ENCODE measurements at regions not wholly inside any gene's neighbourhood (a gene's known extent, or its start where the extent isn't known, plus 50 kb on each side); places are given as distances from the start of the nearest gene placed in this dataset.

DNA sequence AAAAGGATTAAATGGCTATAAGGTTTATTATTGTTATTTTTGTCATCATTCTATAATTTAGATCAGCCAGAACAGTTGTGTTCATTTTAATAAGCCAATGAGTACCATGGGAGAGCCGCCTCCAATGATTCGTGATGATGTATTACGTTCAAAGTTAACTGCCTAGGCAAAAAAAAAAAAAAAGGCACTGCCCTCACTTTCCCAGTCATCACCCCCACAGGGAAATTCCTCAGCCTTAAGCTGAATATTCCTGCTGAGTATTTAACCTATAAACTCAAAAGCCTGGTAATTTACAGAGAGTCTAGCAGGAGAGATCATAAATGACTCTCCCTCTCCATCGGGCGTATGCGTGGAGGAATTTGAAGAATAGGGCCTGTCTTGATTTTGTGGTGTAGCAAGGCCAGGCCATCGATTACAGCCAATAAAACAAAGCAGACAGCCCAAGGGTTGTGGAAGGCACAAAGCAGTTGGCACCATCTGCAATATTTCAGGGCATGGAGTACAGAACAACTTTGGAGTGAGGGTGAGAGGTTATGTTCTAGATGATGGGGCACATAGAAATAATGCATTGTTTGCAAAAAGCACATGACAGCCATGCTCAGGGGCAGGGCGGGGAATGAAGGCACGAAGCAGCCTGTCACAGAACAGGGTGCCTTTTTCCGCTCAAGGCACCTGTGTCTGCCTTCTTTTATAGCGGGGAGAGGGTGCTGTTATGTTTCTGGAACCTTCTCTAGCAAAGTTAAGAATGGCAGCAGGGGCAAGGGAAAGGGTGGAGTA is 138.2 kb upstream of the DTNBP1 start:
- no peak for TF ChIP-seq CTCF (IDR thresholded peaks at IDR 0.05)
- no peak for TF ChIP-seq EP300 (IDR thresholded peaks at IDR 0.05)
- TF ChIP-seq POLR2A (IDR thresholded peaks at IDR 0.05) = no peak

Data from stomach (tissue), 4 donors.